UCSD-AML1 (cell line): ENCODE measurements at regions not wholly inside any gene's neighbourhood (a gene's known extent, or its start where the extent isn't known, plus 50 kb on each side); places are given as distances from the start of the nearest gene placed in this dataset.

Experiments used
- DNase-seq: peaks from one replicate; lab custom pipeline; 2025; ENCODE audit not compliant: unreplicated experiment; lab: John Stamatoyannopoulos, UW

- DNase-seq: no peak
Observed at GRCh38 chr6:12578751-12579150, 137.8 kb upstream of the PHACTR1 start.

- DNase-seq: no peak
Observed at GRCh38 chr6:12580290-12580689, 136.3 kb upstream of the PHACTR1 start.

GRCh38 chr6:12582421-12583110, 134.0 kb upstream of the PHACTR1 start:
- no peak for DNase-seq

- no peak for DNase-seq
Observed at GRCh38 chr6:12584631-12585405, 131.7 kb upstream of the PHACTR1 start.

GRCh38 chr6:12585497-12585958, 131.0 kb upstream of the PHACTR1 start:
- no peak for DNase-seq

- no peak for DNase-seq
Observed at GRCh38 chr6:12586721-12587480, 129.7 kb upstream of the PHACTR1 start.

GRCh38 chr6:12590901-12591300, 125.7 kb upstream of the PHACTR1 start:
- DNase-seq: no peak

GRCh38 chr6:12592634-12593033, 123.9 kb upstream of the PHACTR1 start:
- no peak for DNase-seq

GRCh38 chr6:12593771-12594529, 122.6 kb upstream of the PHACTR1 start:
- no peak for DNase-seq

GRCh38 chr6:12594530-12594893, 122.1 kb upstream of the PHACTR1 start:
- DNase-seq: no peak

GRCh38 chr6:12595161-12595811, 121.3 kb upstream of the PHACTR1 start:
- DNase-seq: no peak

- no peak for DNase-seq
Observed at GRCh38 chr6:12596731-12597130, 119.8 kb upstream of the PHACTR1 start.

GRCh38 chr6:12598919-12599318, 117.6 kb upstream of the PHACTR1 start:
- DNase-seq: no peak

GRCh38 chr6:12601881-12602280, 114.7 kb upstream of the PHACTR1 start:
- no peak for DNase-seq

GRCh38 chr6:12602342-12602741, 114.2 kb upstream of the PHACTR1 start:
- DNase-seq: no peak

GRCh38 chr6:12602951-12603672, 113.5 kb upstream of the PHACTR1 start:
- DNase-seq: no peak

GRCh38 chr6:12603673-12604049, 112.9 kb upstream of the PHACTR1 start:
- no peak for DNase-seq

- DNase-seq: no peak
Observed at GRCh38 chr6:12605888-12606345, 110.7 kb upstream of the PHACTR1 start.

GRCh38 chr6:12606616-12607015, 110.0 kb upstream of the PHACTR1 start:
- no peak for DNase-seq
